Prostate gland (tissue), 2 donors: ENCODE measurements at regions not wholly inside any gene's neighbourhood (a gene's known extent, or its start where the extent isn't known, plus 50 kb on each side); places are given as distances from the start of the nearest gene placed in this dataset.

Experiments used
- POLR2AphosphoS5 ChIP-seq: sonication (generic); formaldehyde crosslinking; IDR thresholded peaks from one replicate; pipeline ENCODE4 v1.6.1; 2017; ENCODE audit warnings: antibody characterized with exemption
- TF ChIP-seq, protein P1 (sequence below), 4 experiments: fragments of 200-600 bp in 2 of 4; fragments of 450-650 bp in 2 of 4; sonication (generic) in 2 of 4; IDR thresholded peaks; 1 replicate in 3 of 4; 2 replicates in 1 of 4; pipeline ENCODE4 v1.5.1; 2016 to 2019; ENCODE audit warnings: antibody characterized with exemption in 4 of 4, mild to moderate bottlenecking in 2 of 4, moderate library complexity in 2 of 4

DNA sequence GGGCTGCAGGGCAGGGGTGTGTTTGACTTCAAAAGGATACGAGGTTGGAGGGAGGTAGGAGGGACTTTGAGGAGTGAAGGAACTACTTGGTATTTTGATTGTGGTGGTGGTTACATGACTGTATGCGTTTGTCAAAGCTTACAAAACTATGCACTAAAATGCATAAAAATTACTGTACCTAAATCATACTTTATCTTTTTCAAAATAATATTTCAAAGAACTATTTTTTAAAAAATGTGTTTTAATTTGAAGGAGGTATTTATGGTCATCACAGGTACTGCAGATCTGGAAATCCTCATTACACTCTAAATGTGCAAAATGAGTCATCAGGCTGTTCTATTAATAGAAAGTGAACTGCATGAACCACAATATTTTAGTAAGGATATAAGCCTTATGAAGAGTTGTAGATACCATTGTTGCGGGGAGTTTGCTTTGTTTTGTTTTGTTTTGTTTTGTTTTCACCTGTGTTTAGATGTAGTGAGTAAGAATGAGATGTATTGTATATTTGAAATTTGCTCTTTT, 116.9 kb downstream of the ARRDC3 start:
- TF ChIP-seq, protein P1, sequence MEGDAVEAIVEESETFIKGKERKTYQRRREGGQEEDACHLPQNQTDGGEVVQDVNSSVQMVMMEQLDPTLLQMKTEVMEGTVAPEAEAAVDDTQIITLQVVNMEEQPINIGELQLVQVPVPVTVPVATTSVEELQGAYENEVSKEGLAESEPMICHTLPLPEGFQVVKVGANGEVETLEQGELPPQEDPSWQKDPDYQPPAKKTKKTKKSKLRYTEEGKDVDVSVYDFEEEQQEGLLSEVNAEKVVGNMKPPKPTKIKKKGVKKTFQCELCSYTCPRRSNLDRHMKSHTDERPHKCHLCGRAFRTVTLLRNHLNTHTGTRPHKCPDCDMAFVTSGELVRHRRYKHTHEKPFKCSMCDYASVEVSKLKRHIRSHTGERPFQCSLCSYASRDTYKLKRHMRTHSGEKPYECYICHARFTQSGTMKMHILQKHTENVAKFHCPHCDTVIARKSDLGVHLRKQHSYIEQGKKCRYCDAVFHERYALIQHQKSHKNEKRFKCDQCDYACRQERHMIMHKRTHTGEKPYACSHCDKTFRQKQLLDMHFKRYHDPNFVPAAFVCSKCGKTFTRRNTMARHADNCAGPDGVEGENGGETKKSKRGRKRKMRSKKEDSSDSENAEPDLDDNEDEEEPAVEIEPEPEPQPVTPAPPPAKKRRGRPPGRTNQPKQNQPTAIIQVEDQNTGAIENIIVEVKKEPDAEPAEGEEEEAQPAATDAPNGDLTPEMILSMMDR (IDR thresholded peaks at IDR 0.05) = peak in 2 of 4 experiments; percentile 26 to 38
- no peak for TF ChIP-seq POLR2AphosphoS5
